ENCODE measurements at regions not wholly inside any gene's neighbourhood (a gene's known extent, or its start where the extent isn't known, plus 50 kb on each side); places are given as distances from the start of the nearest gene placed in this dataset.

DNA sequence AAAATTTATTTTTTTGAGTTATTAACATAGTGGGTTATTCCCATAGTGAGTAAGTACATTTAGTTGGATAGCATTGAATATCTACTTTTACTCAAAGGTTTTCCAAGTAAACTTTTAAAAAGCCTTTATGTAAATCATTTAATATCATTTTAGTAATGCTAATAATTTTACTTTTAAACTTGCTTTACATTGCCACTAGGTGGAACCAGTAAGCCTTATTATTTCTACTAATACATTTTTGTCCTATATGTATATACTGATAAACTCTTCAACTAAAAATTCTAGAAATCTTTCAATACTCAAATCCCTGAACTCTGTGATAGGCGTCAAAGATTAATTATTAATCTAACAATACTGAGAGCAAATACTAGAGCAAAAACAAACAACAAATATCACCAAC is 1709.2 kb upstream of the PCDH20 start:
- TF ChIP-seq, protein P1, sequence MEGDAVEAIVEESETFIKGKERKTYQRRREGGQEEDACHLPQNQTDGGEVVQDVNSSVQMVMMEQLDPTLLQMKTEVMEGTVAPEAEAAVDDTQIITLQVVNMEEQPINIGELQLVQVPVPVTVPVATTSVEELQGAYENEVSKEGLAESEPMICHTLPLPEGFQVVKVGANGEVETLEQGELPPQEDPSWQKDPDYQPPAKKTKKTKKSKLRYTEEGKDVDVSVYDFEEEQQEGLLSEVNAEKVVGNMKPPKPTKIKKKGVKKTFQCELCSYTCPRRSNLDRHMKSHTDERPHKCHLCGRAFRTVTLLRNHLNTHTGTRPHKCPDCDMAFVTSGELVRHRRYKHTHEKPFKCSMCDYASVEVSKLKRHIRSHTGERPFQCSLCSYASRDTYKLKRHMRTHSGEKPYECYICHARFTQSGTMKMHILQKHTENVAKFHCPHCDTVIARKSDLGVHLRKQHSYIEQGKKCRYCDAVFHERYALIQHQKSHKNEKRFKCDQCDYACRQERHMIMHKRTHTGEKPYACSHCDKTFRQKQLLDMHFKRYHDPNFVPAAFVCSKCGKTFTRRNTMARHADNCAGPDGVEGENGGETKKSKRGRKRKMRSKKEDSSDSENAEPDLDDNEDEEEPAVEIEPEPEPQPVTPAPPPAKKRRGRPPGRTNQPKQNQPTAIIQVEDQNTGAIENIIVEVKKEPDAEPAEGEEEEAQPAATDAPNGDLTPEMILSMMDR (conservative IDR thresholded peaks at IDR 0.05; ENCODE audit: low read depth, low read length): no peak
- no peak for DNase-seq (ENCODE audit: low read depth)
- no peak overlapping the region for H3K4me3 ChIP-seq (ENCODE audit: low read depth, low read length)

DNA sequence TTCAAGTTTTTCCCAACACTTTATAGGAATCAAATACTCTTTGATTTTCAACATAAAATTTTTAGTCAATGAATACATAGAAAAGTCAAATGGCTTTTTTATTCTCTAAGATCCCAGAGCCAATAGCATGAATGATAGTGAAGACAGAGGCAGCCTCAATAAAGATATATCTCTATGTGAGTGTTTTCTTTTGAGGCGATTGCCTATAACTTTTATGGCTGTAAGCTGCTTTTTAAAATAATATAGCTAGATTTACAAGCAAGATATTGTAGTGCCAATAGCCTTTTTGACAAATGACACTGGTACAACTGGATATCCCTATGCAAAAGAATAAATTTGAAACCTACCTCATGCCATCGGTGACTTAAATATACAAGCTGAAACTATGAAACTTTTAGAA is 1705.2 kb upstream of the PCDH20 start:
- TF ChIP-seq, protein P1 (conservative IDR thresholded peaks at IDR 0.05; ENCODE audit: low read depth, low read length): no peak
- H3K4me3 ChIP-seq (ENCODE audit: low read depth, low read length): no peak overlapping the region

DNA sequence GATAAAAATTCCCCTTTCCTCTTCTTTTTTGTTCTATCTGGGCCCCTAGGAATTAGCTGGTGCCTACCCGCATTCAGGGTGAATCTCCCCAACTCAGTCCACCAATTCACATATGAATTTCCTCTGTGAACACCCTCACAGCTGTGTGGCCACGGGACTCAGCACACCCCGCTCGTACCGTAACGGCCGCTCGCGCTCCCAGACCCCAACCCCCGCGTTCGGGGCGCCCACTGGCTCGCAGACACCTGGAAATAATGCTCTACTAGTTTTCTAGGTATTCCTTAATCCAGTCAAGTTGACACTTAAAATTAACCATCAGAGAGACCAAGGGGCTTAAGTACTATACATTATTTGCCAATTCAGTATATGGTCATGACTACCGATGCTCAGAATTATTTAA is 1702.1 kb upstream of the PCDH20 start:
- no peak for DNase-seq (ENCODE audit: low read depth)
- no peak overlapping the region for H3K4me3 ChIP-seq (ENCODE audit: low read depth, low read length)
- TF ChIP-seq, protein P1 (conservative IDR thresholded peaks at IDR 0.05; ENCODE audit: low read depth, low read length): no peak

More for the DNA sequence above, 1705.2 kb upstream of the PCDH20 start:
- no peak for DNase-seq (ENCODE audit: low read depth)

DNA sequence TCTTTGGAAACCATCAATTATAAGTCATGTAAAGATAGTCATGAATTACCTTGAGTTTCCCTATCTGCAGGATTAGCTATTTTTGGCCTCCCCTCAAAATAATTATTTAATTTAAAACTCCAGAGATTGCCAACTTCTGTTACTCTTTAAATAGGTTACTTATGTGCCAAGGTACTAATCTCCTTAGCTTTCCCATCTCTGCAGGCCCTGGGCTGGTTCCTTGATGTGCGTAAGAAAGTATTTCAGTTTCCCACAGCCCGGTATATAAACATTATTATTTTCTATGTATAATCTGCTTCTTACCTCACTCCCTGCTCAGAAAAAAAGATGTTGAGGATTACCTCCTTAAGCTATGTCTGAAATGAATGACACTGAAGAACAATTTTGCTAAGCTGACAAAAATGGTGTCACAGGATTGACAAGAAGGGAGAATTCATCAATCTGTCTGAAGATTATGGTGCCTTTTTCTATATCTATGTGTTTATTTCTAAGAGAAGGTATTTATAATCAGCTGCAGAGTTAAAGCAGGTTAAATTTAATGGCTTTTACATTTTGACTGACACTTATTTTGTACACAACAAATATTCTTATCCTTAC is 1697.2 kb upstream of the PCDH20 start:
- DNase-seq (ENCODE audit: low read depth): no peak
- H3K4me3 ChIP-seq (ENCODE audit: low read depth, low read length): no peak overlapping the region
- TF ChIP-seq, protein P1 (conservative IDR thresholded peaks at IDR 0.05; ENCODE audit: low read depth, low read length): no peak

DNA sequence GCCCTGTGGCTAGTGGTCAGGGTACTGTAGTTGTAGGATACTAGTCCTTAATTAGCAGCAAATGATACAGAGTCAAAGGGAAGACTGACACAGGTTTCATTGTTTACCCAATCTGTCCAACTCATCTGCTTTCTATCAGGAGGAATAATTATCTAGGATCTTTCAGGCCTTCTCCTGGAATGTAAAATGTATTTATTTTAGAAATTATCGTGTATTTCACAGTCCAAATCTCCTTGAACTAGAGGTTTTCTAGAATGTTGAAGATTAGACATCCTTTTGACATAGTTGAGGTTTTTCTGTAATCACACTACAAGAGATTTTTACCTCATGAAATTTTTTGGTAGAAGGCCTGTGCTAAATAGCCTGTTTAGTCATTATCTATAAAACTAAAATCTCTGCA is 1694.8 kb upstream of the PCDH20 start:
- H3K4me3 ChIP-seq (ENCODE audit: low read depth, low read length): no peak overlapping the region
- TF ChIP-seq, protein P1 (conservative IDR thresholded peaks at IDR 0.05; ENCODE audit: low read depth, low read length): no peak
- no peak for DNase-seq (ENCODE audit: low read depth)

DNA sequence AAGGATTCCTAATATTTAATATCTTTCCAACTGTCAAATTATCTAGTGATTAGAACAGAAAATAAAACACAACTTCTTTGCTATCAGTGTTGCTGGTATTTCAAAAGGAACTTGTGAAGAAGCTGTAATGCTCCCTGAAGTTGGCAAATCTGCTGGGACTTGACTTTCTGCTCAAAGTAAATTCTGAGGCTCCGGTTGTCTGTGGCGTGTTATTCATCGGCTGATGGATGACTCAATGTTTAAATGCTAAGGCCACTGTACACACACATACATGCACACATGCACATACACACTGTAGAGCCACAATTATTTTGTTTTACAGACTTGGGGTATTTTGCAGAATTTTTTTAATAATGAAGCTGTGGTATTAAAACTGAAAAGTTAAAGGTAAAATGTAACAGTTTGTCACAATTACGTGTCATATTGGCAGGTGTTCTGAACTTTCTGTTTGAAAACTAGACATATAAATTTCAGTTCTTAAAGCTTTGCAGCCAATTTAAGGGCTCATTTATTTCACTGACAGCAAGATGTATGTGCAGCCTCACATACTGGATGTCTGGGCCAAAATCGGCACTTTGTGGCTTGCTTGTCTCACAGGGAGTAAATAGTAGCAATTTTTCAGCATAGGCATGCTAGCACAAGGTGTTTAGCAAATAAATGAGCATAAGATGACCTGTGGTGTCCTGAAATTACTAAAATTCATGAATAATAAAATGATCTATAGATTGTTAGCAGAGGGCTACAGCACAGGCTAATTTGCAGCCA is 1691.7 kb upstream of the PCDH20 start:
- DNase-seq (ENCODE audit: low read depth): no peak

More for the DNA sequence above, 1691.7 kb upstream of the PCDH20 start:
- TF ChIP-seq, protein P1 (conservative IDR thresholded peaks at IDR 0.05; ENCODE audit: low read depth, low read length): no peak
- H3K4me3 ChIP-seq (ENCODE audit: low read depth, low read length): no peak overlapping the region
